Muscle layer of duodenum (tissue), 2 donors: ENCODE measurements at regions not wholly inside any gene's neighbourhood (a gene's known extent, or its start where the extent isn't known, plus 50 kb on each side); places are given as distances from the start of the nearest gene placed in this dataset.

Experiments
- H3K27ac ChIP-seq: one replicate; pipeline ENCODE4 v1.7.0; 2013; ENCODE audit warnings: mild to moderate bottlenecking, low read length
- H3K27me3 ChIP-seq: one replicate; pipeline ENCODE4 v1.7.0; 2013; ENCODE audit warnings: low read depth, mild to moderate bottlenecking, control low read depth, low read length
- H3K36me3 ChIP-seq, 2 donors: one replicate each; pipeline ENCODE4 v1.7.0; 2013; ENCODE audit warnings: low read length in 2 of 2, control low read depth in 1 of 2, mild to moderate bottlenecking in 1 of 2; ENCODE audit not compliant: insufficient read depth in 2 of 2, control insufficient read depth in 1 of 2
- H3K4me1 ChIP-seq, 2 donors: one replicate each; pipeline ENCODE4 v1.7.0; 2013; ENCODE audit warnings: low read length in 2 of 2, mild to moderate bottlenecking in 2 of 2, control low read depth in 1 of 2, moderate library complexity in 1 of 2; ENCODE audit not compliant: insufficient read depth in 2 of 2, control insufficient read depth in 1 of 2
- H3K4me3 ChIP-seq, 2 donors: one replicate each; pipeline ENCODE4 v1.7.0; 2013; ENCODE audit warnings: low read length in 2 of 2, low read depth in 1 of 2, mild to moderate bottlenecking in 1 of 2
- H3K9me3 ChIP-seq, 2 donors: one replicate each; pipeline ENCODE4 v1.7.0; 2013; ENCODE audit warnings: low read length in 2 of 2, control low read depth in 1 of 2, mild to moderate bottlenecking in 1 of 2; ENCODE audit not compliant: control insufficient read depth in 1 of 2
- donor health status: healthy.

- no peaks in the 10 kb centered on the region for H3K36me3 ChIP-seq
- no peak overlapping the region for H3K4me3 ChIP-seq
- no peaks in the 10 kb centered on the region for H3K4me1 ChIP-seq
- H3K27ac ChIP-seq = no peak overlapping the region
- H3K27me3 ChIP-seq = no peaks in the 10 kb centered on the region
- H3K9me3 ChIP-seq = peaks cover 0 to 4% of the 10 kb centered on the region in 2 donors
Measured at GRCh38 chr4:136281307-136281706, 1251.0 kb downstream of the PCDH18 start.

- no peaks in the 10 kb centered on the region for H3K27me3 ChIP-seq
- H3K36me3 ChIP-seq = no peaks in the 10 kb centered on the region
- no peaks in the 10 kb centered on the region for H3K4me1 ChIP-seq
- no peaks in the 10 kb centered on the region for H3K9me3 ChIP-seq
- no peak overlapping the region for H3K27ac ChIP-seq
- no peak overlapping the region for H3K4me3 ChIP-seq
Measured at GRCh38 chr4:136277741-136278140, 1254.6 kb downstream of the PCDH18 start.

- H3K4me3 ChIP-seq = no peak overlapping the region
- H3K9me3 ChIP-seq = no peaks in the 10 kb centered on the region
- H3K36me3 ChIP-seq = no peaks in the 10 kb centered on the region
- no peaks in the 10 kb centered on the region for H3K4me1 ChIP-seq
- H3K27me3 ChIP-seq = no peaks in the 10 kb centered on the region
- no peak overlapping the region for H3K27ac ChIP-seq
Measured at GRCh38 chr4:136246876-136247275, 1285.4 kb downstream of the PCDH18 start.

GRCh38 chr4:136241221-136241986 lies 1290.9 kb downstream of the PCDH18 start:
- H3K27me3 ChIP-seq = no peaks in the 10 kb centered on the region
- peaks cover 0 to 6% of the 10 kb centered on the region in 2 donors for H3K9me3 ChIP-seq
- no peak overlapping the region for H3K27ac ChIP-seq
- H3K4me3 ChIP-seq = no peak overlapping the region
- H3K4me1 ChIP-seq = no peaks in the 10 kb centered on the region
- no peaks in the 10 kb centered on the region for H3K36me3 ChIP-seq

- no peak overlapping the region for H3K27ac ChIP-seq
Measured at GRCh38 chr4:136227315-136227714, 1305.0 kb downstream of the PCDH18 start.

GRCh38 chr4:136219592-136220125 lies 1312.6 kb downstream of the PCDH18 start:
- peaks cover 0 to 2% of the 10 kb centered on the region in 2 donors for H3K9me3 ChIP-seq
- no peaks in the 10 kb centered on the region for H3K36me3 ChIP-seq

More at GRCh38 chr4:136227315-136227714, 1305.0 kb downstream of the PCDH18 start:
- Histone ChIP-seq H3K4me3 (no peak overlapping the region), H3K27me3 (no peaks in the 10 kb centered on the region), H3K36me3 (no peaks in the 10 kb centered on the region), H3K9me3 (no peaks in the 10 kb centered on the region), H3K4me1 (no peaks in the 10 kb centered on the region)

GRCh38 chr4:136203199-136203598 lies 1329.1 kb downstream of the PCDH18 start:
- Histone ChIP-seq H3K4me3 (no peak overlapping the region), H3K4me1 (no peaks in the 10 kb centered on the region), H3K9me3 (no peaks in the 10 kb centered on the region), H3K27me3 (no peaks in the 10 kb centered on the region), H3K36me3 (no peaks in the 10 kb centered on the region), H3K27ac (no peak overlapping the region)

More at GRCh38 chr4:136219592-136220125, 1312.6 kb downstream of the PCDH18 start:
- no peak overlapping the region for H3K27ac ChIP-seq
- no peak overlapping the region for H3K4me3 ChIP-seq
- no peaks in the 10 kb centered on the region for H3K4me1 ChIP-seq
- H3K27me3 ChIP-seq = no peaks in the 10 kb centered on the region

- Histone ChIP-seq H3K36me3 (no peaks in the 10 kb centered on the region), H3K27ac (no peak overlapping the region), H3K9me3 (no peaks in the 10 kb centered on the region), H3K4me3 (no peak overlapping the region), H3K4me1 (no peaks in the 10 kb centered on the region), H3K27me3 (no peaks in the 10 kb centered on the region)
Measured at GRCh38 chr4:136198358-136198757, 1333.9 kb downstream of the PCDH18 start.

GRCh38 chr4:136194962-136195361 lies 1337.3 kb downstream of the PCDH18 start:
- no peaks in the 10 kb centered on the region for H3K36me3 ChIP-seq
- no peak overlapping the region for H3K4me3 ChIP-seq
- H3K4me1 ChIP-seq = no peaks in the 10 kb centered on the region
- H3K27me3 ChIP-seq = no peaks in the 10 kb centered on the region
- H3K27ac ChIP-seq = no peak overlapping the region
- no peaks in the 10 kb centered on the region for H3K9me3 ChIP-seq

- no peaks in the 10 kb centered on the region for H3K36me3 ChIP-seq
- no peaks in the 10 kb centered on the region for H3K4me1 ChIP-seq
- no peaks in the 10 kb centered on the region for H3K27me3 ChIP-seq
- no peak overlapping the region for H3K27ac ChIP-seq
- H3K9me3 ChIP-seq = no peaks in the 10 kb centered on the region
- H3K4me3 ChIP-seq = no peak overlapping the region
Measured at GRCh38 chr4:136186650-136187049, 1345.6 kb downstream of the PCDH18 start.

- H3K4me1 ChIP-seq = no peaks in the 10 kb centered on the region
- no peak overlapping the region for H3K27ac ChIP-seq
- H3K27me3 ChIP-seq = no peaks in the 10 kb centered on the region
- no peak overlapping the region for H3K4me3 ChIP-seq
- no peaks in the 10 kb centered on the region for H3K9me3 ChIP-seq
- H3K36me3 ChIP-seq = no peaks in the 10 kb centered on the region
Measured at GRCh38 chr4:136183513-136183912, 1348.8 kb downstream of the PCDH18 start.

GRCh38 chr4:136156947-136157346 lies 1375.3 kb downstream of the PCDH18 start:
- no peaks in the 10 kb centered on the region for H3K27me3 ChIP-seq
- no peaks in the 10 kb centered on the region for H3K36me3 ChIP-seq
- no peak overlapping the region for H3K27ac ChIP-seq
- H3K4me3 ChIP-seq = no peak overlapping the region
- no peaks in the 10 kb centered on the region for H3K4me1 ChIP-seq
- no peaks in the 10 kb centered on the region for H3K9me3 ChIP-seq
